ENCODE measurements at regions not wholly inside any gene's neighbourhood (a gene's known extent, or its start where the extent isn't known, plus 50 kb on each side); places are given as distances from the start of the nearest gene placed in this dataset.
"Not testable (repeated sequence)": the region's sequence is repeated elsewhere in the genome, so short reads cannot be mapped to it uniquely, and the experiment has no call there.

DNA sequence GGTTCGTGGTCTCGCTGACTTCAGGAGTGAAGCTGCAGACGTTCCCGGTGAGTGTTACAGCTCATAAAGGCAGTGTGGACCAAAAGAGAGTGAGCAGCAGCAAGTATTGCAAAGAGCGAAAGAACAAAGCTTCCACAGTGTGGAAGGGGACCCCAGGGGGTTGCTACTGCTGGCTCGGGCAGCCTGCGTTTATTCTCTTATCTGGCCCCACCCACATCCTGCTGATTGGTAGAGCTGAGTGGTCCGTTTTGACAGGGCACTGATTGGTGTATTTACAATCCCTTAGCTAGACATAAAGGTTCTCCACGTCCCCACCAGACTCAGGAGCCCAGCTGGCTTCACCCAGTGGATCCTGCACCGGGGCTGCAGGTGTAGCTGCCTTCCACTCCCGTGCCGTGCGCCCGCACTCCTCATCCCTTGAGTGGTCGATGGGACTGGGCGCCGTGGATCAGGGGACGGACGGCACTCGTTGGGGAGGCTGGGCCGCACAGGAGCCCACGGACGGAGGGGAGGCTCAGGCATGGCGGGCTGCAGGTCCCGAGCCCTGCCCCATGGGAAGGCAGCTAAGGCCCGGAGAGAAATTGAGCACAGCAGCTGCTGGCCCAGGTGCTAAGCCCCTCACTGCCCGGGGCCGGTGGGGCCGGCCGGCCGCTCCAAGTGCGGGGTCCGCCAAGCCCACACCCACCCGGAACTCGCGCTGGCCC, 2661.6 kb upstream of the PCDH20 start:
- not testable (repeated sequence) for DNase-seq (ENCODE audit: low read depth)

DNA sequence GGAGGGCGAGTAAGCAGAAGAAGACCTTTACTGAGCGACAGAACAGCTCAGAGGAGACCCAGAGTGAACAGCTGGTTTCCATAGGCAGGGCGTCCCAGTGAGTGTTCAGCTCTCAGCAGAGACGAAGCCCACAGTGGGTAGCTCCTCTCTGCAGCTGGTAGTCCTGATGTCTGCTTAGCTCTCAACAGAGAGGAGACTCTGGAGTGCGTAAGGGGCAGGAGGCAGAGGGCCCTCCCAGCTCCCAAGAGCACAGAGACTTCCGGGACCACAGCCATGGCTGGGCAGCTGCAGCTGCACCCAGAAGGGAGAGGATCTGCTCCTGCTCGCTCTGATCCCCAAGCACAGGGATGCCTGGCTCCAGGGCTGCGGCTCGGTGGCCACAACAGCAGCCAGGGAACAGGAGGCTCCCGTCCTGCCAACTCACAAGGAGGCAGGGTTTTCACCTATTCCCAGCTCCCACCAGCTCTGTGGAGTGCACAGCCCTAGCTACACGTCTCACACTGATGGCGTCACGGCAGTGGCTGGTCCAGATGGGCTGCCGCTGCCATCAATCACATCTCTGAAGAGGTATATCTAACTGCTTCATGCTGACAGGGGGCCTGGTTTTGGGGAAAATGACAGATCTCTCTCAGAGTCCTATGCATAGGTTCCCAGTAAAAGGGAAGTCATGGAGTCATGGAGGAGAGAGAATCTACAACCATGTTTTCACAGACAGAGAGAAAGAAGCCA, 2660.1 kb upstream of the PCDH20 start:
- DNase-seq (ENCODE audit: low read depth), result no peak

DNA sequence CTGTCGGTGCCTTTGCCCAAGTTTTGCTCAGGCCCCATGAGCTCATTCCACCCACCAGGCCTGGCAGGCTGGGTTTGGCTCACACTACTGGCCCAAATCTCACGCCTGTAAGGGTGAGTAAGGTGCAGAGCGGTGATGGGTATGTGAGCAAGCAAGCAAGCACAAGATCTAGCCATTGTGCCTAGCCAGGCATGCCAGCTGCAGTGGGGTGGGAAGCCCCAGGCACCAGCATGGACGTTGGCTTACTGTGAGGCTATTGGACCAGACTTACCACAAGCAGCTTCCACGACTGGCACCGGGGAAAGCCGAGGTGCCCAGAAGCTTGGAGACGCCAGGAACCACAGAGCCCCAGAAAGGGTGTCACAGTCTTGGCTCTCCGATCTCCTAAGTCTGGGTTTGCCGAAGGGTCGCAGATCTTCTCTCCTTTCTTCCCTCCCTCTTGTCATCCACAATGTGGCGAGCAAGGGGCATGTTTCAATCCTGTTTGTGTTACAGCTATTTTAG, 2659.4 kb upstream of the PCDH20 start:
- DNase-seq (ENCODE audit: low read depth), result no peak

DNA sequence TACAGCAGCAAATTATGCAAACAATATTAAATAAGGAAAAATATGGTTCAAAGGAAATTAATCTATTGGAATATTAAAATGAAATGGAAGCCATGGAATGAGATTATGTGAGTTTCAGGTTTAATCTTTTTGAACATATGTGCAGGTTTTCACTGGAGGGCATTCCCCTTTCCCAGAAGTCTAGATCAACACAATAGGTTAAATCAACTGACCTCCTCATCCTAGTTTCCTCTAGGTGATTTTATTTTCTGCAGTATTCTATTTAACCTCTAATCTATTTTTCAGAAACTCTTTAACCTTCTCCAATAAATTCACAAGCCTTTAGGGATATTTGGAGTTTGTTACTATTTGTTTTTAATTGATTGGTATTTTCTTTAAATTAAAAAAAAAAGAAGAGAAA, 2657.6 kb upstream of the PCDH20 start:
- DNase-seq (ENCODE audit: low read depth), result no peak

DNA sequence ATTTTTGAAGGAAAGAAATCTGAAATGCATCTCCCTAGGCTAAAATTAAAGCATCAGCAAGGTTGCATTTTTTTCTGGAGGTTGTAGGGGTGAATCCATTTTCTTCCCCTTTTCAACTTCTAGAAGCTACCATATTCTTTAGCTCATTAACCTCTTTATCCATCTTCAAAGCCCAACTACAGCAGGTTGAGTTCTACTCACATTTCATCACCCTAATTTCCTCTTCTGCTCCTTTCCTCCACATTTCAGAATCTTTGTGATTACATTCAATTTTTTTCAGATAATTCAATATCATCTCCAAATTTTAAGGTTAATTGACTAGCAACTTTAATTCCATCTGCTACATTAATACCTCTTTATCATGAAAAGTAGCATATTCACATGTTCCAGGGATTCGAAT, 2655.7 kb upstream of the PCDH20 start:
- DNase-seq (ENCODE audit: low read depth), result no peak

DNA sequence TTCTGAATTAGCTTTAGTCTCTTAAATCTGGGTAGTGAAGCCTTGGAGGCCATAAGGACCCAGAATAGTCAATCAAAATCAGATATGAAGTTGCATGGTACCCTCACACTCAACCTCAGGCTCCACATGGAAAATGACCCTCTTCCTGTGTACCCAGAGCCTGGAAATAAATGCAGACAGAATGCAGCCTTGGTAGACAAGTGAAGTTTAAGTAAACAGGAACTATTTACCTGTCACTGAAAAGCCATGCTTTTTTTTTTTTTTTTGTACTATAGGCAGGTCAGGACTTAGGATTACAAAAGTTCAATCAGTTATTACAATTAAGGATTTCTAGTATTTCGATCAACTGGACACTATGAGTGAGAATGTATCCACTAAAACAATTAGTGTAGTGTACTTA, 2654.2 kb upstream of the PCDH20 start:
- no peak for DNase-seq (ENCODE audit: low read depth)

DNA sequence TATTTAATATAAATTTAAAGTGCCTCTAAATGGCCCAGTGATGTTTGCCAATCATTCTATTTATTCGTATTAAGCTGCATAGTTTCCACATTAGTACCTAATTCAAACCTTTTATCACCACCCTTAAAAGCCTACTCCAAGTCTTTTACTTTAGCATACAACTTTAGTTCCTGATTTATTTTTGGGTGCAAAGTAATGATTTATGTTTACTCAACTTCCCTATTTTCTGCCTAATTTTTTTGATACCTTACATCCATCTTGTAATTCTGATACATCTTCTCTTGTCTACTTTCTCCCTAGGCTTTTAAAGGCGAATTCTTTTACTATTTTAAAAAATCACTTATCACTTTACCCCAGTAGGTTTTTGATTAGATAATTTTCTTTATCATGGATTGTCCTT, 2651.1 kb upstream of the PCDH20 start:
- DNase-seq (ENCODE audit: low read depth), result no peak

DNA sequence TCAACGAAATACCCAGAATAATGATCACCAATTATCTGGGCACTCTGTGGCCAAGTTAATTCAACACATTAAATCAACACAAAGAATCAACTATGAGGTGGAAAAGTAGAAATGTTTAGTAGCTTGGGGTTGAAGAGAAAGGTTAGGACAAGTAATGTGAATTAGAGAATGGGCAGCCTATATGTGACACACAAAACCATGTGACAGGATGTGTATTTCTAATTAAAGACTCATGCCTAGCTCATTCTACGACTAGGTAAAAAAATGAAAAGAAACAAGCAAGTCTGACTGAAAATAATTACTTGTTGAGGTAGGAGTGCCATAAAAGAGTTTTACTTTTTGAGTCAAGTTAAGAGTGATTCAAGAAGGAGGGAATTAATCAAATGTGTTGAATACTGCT, 2646.0 kb upstream of the PCDH20 start:
- no peak for DNase-seq (ENCODE audit: low read depth)

DNA sequence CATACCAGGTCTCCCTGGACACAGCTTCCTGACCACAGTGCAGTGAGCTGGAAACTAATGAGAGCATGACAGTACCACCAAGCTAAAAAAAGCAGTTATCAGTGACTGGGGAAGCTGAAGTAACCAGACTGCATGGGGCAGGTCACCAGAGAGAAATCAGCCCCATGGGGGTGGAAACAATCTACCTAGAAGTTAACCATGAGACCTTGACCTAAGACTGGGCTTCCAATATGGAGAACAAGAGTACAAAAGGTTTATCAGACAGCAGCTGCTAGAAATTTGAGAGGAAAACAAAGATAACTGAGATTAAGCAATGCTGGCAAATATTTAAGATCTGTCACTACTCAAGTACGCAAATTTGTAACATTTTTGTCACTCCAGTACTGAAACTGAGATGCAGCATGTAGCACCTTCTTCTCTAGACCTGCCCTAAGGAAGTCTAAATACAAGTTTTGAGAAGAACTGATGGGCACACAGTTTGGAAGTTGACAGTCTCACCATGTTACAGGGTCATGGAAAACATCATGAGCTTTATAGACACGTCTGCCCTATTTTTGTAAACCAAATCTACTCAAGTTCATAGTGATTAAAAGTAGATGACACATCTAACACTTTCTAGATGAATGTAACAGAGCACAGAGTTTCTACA, 2641.8 kb upstream of the PCDH20 start:
- peak; percentile 1 for DNase-seq (ENCODE audit: low read depth)

DNA sequence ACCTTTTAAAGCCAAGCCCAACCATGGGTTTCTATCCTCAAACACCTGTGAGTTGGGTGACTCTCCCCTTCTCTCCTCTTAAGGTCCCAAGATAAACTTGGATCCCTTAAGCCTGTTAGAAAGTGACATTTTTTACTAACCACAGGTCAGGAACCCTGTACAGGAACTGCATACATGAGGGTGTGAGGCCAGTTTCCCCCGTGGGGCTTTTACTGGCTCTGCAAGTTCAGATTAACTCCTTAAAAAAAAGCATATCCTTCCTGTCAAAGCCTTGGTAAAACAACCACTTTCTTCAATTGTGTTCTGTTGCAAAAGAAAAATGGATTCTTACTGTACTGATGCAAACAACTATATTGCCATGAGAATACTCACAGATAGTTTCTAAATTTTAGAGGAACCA, 2638.7 kb upstream of the PCDH20 start:
- no peak for DNase-seq (ENCODE audit: low read depth)

DNA sequence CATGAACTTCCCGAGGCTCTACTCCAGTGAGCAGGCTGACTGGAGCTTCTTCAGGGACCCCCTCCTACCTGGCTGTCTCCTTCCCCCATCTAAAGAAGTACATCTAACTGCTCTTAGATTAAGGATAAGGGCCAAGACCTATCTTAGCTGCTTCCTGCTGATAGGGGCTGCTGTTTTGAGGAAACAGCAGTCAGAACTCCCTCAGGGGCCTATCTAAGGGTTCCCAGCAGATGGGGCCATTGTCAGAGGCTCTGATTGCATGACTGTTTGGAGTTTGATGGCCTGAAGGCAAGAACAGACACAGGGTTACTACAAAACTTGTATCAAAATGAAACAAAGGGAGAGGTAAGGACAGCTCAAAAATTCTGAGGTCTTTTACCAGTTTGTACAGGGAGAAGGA, 2636.9 kb upstream of the PCDH20 start:
- DNase-seq (ENCODE audit: low read depth), result no peak

DNA sequence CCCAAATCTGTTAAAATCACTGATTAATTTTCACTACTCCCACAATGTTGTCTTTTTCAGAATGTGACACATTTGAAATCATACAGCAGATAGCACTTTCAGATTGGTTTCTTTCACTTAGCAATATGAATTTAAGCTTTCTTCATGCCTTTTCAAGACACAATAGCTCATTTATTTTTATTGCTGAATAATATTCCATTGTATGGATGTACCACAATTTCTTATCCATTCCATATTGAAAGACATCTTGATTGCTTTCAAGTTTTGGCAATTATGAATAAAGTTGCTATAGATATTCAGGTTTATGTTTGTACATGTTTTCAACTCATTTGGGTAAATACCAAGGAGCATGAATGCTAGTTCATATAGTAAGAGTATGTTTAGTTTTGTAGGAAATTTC, 2635.6 kb upstream of the PCDH20 start:
- DNase-seq (ENCODE audit: low read depth), result no peak

DNA sequence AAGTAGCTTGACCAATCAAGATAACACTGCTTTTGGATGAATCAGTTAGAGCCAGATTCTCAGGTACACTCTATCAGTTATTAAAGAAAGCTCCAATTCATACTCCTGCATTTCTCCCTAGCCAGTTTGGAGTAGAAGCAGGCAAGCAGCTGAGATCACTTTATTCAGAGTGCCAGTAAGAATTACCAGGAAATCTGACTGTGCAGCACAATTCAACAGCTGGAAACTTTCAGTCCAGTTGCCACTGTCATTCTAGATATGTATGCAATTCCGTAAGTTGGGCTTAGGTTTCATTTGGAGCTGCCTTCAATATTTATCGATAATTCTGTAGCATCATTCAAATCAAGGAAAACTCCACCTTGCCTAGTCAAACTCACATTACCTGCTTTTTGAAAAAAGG, 2625.6 kb upstream of the PCDH20 start:
- no peak for DNase-seq (ENCODE audit: low read depth)

DNA sequence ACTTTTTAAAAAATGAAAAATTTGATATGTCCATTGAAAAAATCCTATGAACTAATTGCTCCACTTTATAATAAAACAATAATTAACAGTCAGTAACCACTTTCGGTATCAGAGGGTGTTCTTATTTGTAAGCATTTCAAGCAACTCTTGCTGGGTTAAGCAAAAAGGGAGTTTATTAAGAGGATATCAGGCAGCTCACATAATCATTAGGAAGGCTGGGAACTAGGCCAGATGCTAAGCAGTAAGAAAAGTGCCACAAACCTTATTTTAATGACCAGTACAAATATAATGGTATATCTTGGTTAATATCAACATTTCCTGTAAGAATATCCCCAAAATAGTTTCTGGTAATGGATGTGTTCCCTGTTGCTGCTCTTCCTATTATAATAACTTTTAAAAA, 2618.3 kb upstream of the PCDH20 start:
- DNase-seq (ENCODE audit: low read depth), result no peak

DNA sequence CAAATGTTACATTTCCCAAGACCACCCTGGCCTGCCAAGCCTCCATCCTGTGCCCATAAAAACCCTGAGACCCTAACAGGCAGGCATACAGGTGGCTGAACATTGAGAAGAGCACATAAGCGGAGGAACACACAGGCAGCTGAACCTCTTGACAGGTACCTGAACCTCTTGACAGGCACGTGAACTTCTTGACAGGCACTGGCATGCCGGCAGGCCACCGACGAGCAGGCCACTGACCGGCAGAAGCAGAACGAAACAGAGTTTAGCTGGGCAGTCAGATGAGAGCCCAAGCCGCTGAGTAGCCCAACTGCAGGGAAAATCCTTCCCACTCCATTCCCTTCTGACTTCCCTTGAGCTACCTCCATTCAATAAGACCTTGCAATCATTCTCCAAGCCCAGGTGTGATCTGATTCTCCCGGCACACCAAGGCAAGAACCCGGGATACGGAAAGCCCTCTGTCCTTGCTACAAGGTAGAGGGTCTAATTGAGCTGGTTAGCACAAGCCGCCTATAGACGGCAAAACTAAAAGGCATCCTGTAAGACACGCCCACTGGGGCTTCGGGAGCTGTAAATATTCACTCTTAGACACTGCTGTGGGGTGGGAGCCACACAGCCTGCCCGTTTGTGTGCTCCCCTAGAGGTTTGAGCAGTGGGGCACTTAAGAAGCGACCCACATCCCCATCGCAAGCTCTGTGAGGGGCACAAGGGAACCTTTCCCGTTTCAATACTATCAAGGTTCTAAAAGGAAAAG, 2613.9 kb upstream of the PCDH20 start:
- DNase-seq (ENCODE audit: low read depth), result no peak

DNA sequence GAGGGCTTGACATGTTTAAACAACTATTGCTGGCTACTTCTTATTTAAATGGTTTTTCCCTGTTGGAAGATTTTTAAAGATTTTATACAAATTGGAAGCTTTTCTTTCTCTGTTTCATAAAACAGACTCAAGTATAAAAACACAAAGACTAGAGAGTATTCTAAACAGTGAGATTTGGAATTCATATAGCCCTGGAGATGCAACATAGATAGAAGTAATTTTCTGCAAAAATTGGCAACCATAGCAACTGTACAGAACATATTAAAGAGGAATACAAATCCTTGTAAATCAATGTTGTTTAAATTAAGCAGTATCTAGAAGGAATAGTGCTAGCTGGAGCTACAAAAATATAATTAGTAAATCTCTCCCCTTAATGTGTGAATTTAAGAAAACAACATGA, 2612.9 kb upstream of the PCDH20 start:
- no peak for DNase-seq (ENCODE audit: low read depth)

DNA sequence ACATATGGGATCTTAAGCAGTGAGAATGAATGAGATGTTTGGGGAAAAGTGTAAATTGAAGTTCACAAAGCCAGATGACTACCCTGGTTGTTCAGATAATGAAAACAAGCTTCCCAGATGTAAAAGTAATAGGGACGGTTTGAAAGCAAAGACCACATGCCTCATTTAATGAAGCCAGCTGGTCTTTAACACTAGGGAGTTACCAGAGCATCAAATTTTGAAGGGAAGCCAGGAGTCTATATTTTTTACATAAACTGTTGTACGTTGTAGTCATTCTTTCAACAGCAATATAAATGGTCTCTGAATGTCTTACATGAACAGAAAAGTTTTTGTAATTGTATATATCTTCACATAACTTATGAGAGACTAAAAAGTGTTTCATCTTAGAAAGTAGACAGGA, 2604.5 kb upstream of the PCDH20 start:
- DNase-seq (ENCODE audit: low read depth), result no peak

DNA sequence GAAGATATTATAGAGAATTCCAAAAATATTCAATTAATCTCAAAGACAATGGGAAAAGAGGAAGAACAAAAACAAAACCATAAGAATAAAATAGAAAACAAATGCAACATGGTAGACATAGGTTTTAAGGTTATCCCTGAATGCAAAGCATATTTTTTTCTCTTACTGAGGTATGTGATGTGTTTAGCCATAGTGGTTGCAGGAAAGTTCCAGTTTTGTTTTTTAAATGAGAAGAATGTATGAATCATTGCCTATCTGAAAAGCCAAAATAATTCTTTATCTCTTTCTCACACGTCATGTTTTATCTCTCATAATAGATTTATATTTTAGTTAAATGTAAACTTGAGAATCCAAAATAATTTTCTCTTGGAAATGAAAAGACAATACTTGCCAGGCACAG, 2591.7 kb upstream of the PCDH20 start:
- peak; percentile 48 for DNase-seq (ENCODE audit: low read depth)

DNA sequence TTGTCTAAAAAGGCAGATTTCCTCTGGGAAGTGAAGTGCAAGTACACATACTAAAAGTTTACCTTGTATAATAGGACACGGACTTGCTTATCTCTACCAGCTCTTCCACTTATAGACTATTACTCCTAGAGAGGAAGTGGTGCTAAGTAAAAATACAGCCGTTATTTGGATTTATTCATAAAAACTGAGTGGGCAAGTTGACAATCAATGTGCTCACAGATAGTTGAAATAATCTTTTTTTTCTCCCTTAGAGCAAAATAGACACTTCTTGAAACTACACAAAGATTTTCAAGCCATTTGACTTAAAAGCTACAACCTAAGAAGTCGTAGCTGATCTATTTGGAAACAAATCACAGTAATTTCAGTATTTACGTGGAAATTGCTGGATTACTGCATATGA, 2584.7 kb upstream of the PCDH20 start:
- DNase-seq (ENCODE audit: low read depth), result no peak

DNA sequence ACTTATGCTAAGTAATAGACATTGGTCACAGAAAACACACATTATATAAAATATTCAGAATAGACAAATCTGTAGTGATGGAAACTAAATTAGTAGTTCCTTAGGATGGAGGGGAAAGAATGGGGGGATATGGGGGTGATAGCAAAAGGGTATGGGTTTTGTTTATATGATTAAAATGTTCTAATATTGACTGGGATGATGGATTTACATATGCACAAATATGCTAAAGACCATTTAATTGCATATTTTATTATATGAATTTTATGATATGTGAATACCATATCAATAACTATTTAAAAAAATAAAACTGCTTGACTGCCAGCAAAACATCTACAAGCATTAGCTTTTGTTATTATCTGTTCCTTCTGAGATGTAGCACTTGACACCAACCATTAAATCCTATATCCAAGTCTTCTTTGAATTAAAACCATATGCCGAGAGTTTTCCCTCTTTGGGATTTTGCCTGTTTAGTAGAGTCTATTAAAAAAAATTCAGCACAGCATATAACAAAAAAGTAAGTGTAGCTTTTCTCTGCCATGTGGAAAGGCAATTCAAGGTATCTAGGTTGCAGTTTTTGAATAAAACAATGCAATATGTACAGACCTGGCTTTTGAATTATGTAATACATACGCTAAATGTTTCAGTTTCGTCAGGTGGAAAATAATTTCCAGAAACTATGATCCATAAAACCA, 2584.1 kb upstream of the PCDH20 start:
- DNase-seq (ENCODE audit: low read depth), result no peak

DNA sequence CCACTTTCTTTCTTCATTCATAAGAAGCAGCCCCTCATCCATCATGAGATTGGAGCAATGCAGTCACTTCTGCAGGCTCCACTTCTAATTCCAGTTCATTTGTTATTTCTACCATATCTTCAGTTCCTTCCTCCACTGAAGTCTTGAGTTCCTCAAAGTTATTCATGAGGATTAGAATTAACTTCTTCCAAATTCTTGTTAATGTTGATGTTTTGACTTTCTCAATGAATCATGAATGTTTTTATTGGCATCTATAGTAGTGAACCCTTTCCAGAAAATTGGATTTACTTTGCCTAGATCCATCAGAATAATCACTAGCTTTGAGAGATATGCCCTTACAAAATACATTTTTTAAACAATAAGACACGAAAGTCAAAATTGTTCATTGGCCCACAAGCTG, 2567.7 kb upstream of the PCDH20 start:
- no peak for DNase-seq (ENCODE audit: low read depth)

DNA sequence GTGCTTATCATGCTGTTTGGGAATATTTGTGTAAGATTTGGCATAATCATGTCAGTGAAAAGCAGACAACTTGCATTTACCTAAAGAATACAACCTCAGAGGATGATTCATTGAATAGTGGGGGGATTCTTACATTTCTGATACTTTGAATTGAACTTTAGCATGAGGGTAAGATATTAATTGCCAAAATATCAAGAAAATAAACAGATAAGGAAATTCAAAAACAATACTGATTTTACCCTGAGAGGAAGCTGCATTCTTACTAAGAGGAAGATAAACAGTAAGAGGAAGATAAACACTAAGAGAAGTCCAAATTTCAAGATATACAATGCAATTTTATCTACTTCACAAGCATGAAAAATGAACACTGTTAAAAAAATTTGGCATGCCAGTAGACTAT, 2564.3 kb upstream of the PCDH20 start:
- DNase-seq (ENCODE audit: low read depth), result no peak
